ENCODE measurements at regions not wholly inside any gene's neighbourhood (a gene's known extent, or its start where the extent isn't known, plus 50 kb on each side); places are given as distances from the start of the nearest gene placed in this dataset.

DNA sequence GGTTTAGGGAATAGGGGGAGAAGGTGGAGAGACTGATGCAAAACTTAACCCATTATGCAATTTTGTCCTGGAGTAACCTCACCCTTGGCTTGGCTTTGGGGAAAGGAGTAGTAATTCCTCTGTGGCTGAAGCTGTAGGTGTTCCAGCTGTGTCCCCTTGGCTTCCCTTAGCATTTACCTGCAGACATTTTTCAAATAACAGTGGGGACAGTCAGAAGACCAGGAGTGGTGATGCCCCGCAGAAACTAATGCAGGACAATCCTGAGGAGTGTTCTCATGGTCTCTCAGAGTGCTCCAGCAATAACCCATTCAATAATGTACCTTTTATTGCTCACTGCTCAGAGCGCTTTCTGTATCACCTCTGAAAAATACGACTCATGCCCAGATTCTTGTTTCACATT is 282.1 kb downstream of the ZEB1 start:
- H3K4me3 Mint-ChIP-seq, result no peak overlapping the region
- Histone ChIP-seq H3K27me3 (ENCODE audit: control insufficient read depth, insufficient read depth, low read length) (peaks cover 3% of the 10 kb centered on the region), H3K4me3 (ENCODE audit: low read length) (no peak overlapping the region), H3K4me1 (ENCODE audit: control insufficient read depth, insufficient read depth, low read length) (peaks cover 15% of the 10 kb centered on the region), H3K36me3 (ENCODE audit: control insufficient read depth, insufficient read depth, low read length) (no peaks in the 10 kb centered on the region), H3K27ac (ENCODE audit: low read length) (no peak overlapping the region), H3K9me3 (ENCODE audit: control insufficient read depth, insufficient read depth, low read length) (no peaks in the 10 kb centered on the region)
- peaks cover 0 to 2% of the 10 kb centered on the region in 2 donors for H3K27me3 Mint-ChIP-seq (ENCODE audit: low read depth in 2 of 2)
- TF ChIP-seq, protein P1, sequence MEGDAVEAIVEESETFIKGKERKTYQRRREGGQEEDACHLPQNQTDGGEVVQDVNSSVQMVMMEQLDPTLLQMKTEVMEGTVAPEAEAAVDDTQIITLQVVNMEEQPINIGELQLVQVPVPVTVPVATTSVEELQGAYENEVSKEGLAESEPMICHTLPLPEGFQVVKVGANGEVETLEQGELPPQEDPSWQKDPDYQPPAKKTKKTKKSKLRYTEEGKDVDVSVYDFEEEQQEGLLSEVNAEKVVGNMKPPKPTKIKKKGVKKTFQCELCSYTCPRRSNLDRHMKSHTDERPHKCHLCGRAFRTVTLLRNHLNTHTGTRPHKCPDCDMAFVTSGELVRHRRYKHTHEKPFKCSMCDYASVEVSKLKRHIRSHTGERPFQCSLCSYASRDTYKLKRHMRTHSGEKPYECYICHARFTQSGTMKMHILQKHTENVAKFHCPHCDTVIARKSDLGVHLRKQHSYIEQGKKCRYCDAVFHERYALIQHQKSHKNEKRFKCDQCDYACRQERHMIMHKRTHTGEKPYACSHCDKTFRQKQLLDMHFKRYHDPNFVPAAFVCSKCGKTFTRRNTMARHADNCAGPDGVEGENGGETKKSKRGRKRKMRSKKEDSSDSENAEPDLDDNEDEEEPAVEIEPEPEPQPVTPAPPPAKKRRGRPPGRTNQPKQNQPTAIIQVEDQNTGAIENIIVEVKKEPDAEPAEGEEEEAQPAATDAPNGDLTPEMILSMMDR (IDR thresholded peaks at IDR 0.05), result no peak
- no peak overlapping the region for H3K27ac Mint-ChIP-seq
- peaks cover 5% of the 10 kb centered on the region in 2 donors for H3K4me1 Mint-ChIP-seq
- 93% methylated on average over 3 of the region's 3 CpGs for WGBS (ENCODE audit: insufficient coverage)
- H3K9me3 Mint-ChIP-seq, result no peaks in the 10 kb centered on the region
- no peak for DNase-seq
- H3K36me3 Mint-ChIP-seq, result no peaks in the 10 kb centered on the region
- intact Hi-C loops (cut with micrococcal nuclease), result no loop called here
- no peak for ATAC-seq

DNA sequence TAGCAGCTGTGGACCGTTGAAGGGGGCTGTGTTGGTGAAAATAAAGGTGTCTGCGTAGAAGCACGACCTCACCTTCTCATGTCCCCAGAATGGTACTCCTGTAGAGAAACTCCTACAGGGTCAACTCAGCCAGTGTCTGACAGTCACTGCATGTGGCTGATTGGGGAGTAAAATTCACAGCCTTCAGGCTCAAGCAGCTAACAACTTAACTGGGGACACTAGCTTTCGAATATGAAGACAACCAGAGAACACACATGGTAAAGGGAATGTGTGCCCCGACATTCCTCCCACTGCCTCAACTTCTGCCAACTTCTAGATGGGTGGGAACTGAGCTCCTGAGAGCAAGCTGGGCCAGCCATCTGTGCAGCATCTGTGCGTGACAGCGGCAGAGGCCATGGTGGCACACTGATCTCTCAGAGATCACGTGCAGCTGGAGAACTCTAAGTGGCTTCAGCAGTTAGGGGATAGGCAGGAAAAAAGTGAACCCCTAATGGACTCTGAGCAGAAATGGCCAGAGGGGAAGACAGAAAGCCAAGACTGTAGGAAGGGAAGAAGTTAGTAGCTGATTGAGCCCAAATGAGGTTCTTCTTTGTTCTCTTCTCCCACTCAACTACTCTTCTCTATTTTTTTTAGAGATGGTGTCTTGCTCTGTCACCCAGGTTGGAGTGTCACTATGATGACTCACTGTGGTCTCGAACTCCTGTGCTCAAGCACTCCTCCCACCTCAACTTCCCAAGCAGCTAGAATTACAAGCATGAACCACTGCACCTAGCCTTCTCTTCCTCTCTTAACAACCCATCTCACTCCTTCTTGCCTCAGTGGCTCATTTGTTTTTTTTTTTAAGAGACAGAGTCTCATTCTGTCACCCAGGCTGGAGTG is 280.8 kb downstream of the ZEB1 start:
- Mint-ChIP-seq H3K27me3 (ENCODE audit: low read depth in 2 of 2) (peaks cover 0 to 2% of the 10 kb centered on the region in 2 donors), H3K4me1 (peaks cover 5% of the 10 kb centered on the region in 2 donors), H3K36me3 (no peaks in the 10 kb centered on the region), H3K27ac (no peak overlapping the region), H3K9me3 (no peaks in the 10 kb centered on the region), H3K4me3 (no peak overlapping the region)
- H3K9me3 ChIP-seq (ENCODE audit: control insufficient read depth, insufficient read depth, low read length), result no peaks in the 10 kb centered on the region
- H3K27ac ChIP-seq (ENCODE audit: low read length), result no peak overlapping the region
- DNase-seq (peak in 1 of 2 donors; percentile 21), ATAC-seq (no peak)
- no peaks in the 10 kb centered on the region for H3K27me3 ChIP-seq (ENCODE audit: control insufficient read depth, insufficient read depth, low read length)
- intact Hi-C loops (cut with micrococcal nuclease), result no loop called here
- peaks cover 15% of the 10 kb centered on the region for H3K4me1 ChIP-seq (ENCODE audit: control insufficient read depth, insufficient read depth, low read length)
- no peaks in the 10 kb centered on the region for H3K36me3 ChIP-seq (ENCODE audit: control insufficient read depth, insufficient read depth, low read length)
- 83% methylated on average over 9 of the region's 9 CpGs for whole genome bisulfite sequencing (ENCODE audit: insufficient coverage)
- TF ChIP-seq, protein P1 (IDR thresholded peaks at IDR 0.05), result no peak
- no peak overlapping the region for H3K4me3 ChIP-seq (ENCODE audit: low read length)

DNA sequence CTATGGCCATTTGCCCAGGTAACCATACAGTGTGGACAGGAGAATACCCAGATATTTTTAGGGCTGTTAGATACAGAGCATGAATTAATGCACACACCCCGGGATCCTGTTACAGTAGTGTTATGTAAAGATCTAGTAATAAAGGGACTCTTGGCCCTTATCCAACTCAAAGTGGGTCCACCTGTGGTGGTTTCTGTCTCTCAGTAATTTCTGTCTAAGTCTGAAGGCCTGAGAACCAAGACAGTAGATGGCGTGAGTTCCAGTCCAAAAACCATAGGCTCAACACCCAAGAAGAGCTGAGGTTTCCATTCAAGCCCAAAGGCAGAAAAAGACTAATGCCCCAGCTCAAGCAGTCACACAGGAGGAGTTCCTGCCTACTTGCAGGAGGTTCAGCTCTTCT is 277.7 kb downstream of the ZEB1 start:
- 77% methylated on average over 2 of the region's 2 CpGs for WGBS (ENCODE audit: insufficient coverage)
- Histone ChIP-seq H3K9me3 (ENCODE audit: control insufficient read depth, insufficient read depth, low read length) (no peaks in the 10 kb centered on the region), H3K27ac (ENCODE audit: low read length) (no peak overlapping the region), H3K27me3 (ENCODE audit: control insufficient read depth, insufficient read depth, low read length) (no peaks in the 10 kb centered on the region), H3K4me3 (ENCODE audit: low read length) (no peak overlapping the region), H3K4me1 (ENCODE audit: control insufficient read depth, insufficient read depth, low read length) (no peaks in the 10 kb centered on the region), H3K36me3 (ENCODE audit: control insufficient read depth, insufficient read depth, low read length) (no peaks in the 10 kb centered on the region)
- H3K9me3 Mint-ChIP-seq, result peaks cover 5% of the 10 kb centered on the region in 2 donors
- intact Hi-C loops (cut with micrococcal nuclease), result no loop called here
- H3K36me3 Mint-ChIP-seq, result peaks cover 7% of the 10 kb centered on the region
- TF ChIP-seq, protein P1 (IDR thresholded peaks at IDR 0.05), result no peak
- H3K27ac Mint-ChIP-seq, result no peak overlapping the region
- no peak overlapping the region for H3K4me3 Mint-ChIP-seq
- H3K27me3 Mint-ChIP-seq (ENCODE audit: low read depth in 2 of 2), result peaks cover 12 to 13% of the 10 kb centered on the region in 2 donors
- H3K4me1 Mint-ChIP-seq, result no peaks in the 10 kb centered on the region
- DNase-seq (no peak), ATAC-seq (no peak)
